Cardiac fibroblast (primary cell): ENCODE measurements at regions not wholly inside any gene's neighbourhood (a gene's known extent, or its start where the extent isn't known, plus 50 kb on each side); places are given as distances from the start of the nearest gene placed in this dataset.

Source experiments
- DNase-seq, 2 donors: peaks; one replicate each; pipeline versions ENCODE4 v3.0.0 to v3.0.0-alpha.2; 2010; ENCODE audit warnings: low read depth in 2 of 2
- H3K4me3 ChIP-seq, 2 donors: replicated peaks in 1 of 2; 1 replicate in 1 of 2; 2 replicates in 1 of 2; pipeline ENCODE4 v1.5.1; 2011; ENCODE audit warnings: low read depth in 2 of 2, low read length in 2 of 2, mild to moderate bottlenecking in 2 of 2, moderate library complexity in 1 of 2
- TF ChIP-seq, protein P1 (sequence below): IDR thresholded peaks from one replicate; pipeline ENCODE4 v1.5.1; 2011; ENCODE audit warnings: low read depth, mild to moderate bottlenecking, low read length, inconsistent platforms

GRCh38 chr16:85984947-85985451 is 86.0 kb downstream of the IRF8 start:
- no peak overlapping the region for H3K4me3 ChIP-seq
- DNase-seq, result no peak
- TF ChIP-seq, protein P1, sequence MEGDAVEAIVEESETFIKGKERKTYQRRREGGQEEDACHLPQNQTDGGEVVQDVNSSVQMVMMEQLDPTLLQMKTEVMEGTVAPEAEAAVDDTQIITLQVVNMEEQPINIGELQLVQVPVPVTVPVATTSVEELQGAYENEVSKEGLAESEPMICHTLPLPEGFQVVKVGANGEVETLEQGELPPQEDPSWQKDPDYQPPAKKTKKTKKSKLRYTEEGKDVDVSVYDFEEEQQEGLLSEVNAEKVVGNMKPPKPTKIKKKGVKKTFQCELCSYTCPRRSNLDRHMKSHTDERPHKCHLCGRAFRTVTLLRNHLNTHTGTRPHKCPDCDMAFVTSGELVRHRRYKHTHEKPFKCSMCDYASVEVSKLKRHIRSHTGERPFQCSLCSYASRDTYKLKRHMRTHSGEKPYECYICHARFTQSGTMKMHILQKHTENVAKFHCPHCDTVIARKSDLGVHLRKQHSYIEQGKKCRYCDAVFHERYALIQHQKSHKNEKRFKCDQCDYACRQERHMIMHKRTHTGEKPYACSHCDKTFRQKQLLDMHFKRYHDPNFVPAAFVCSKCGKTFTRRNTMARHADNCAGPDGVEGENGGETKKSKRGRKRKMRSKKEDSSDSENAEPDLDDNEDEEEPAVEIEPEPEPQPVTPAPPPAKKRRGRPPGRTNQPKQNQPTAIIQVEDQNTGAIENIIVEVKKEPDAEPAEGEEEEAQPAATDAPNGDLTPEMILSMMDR, result no peak

DNA sequence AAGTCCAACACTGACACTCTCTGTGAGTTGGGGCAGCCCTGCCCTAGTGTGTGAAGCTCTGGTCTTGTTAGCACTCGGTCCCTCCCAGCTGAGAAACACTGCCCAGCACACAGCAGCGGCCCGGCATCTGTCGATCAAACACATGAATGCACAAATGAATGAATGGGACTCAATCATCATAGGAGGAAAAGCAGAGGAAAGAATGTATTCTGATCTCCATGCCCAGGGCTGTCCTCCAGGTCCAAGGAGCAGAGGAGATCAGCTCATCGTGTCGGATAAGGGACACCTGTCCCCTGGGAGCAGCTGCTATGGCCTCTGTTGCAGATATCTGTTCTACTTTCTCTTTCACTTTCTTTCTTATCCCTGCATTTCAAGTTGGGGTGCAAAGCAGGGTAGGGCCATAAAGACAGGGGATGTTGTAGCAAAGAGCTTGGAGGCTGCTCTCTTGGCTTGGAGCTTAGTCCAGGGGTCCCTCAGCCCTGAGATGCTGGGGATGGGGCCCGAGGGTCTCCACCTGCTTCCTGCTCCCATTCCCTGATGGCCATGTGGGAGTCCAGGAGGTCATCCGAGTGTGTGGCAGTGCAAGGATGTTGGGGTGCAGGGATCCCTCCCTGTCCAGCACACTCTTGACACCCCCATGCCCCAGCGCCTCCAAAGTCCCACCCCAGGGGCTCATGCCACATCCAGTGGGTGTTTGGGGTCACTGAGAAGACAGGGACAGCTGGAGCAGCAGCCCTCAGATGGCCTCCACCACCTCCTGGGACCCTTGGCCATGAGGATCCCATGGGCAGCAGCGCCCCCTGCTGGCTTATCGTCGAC is 88.2 kb downstream of the IRF8 start:
- H3K4me3 ChIP-seq, result no peak overlapping the region
- DNase-seq, result no peak
- TF ChIP-seq, protein P1, result peak; percentile 32

DNA sequence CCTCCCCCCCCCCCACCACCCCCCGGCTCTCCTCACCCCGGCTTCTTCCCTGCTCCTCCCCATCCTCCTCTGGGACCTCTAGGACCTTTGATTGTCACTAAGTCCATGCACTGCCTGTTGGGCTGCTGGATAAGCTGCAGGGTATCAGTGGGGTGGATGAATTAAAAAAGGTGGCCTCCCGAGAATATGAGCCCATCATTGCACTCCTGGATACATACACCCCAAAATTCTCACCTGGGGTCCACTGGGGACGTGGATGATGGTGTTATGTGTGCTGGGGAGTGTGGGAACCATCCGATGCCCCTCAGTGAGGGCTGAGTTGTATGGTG is 88.8 kb downstream of the IRF8 start:
- TF ChIP-seq, protein P1, result no peak
- no peak overlapping the region for H3K4me3 ChIP-seq
- peak in 1 of 2 donors; percentile 7 for DNase-seq

GRCh38 chr16:85988306-85988705 is 89.3 kb downstream of the IRF8 start:
- no peak overlapping the region for H3K4me3 ChIP-seq
- DNase-seq, result no peak
- TF ChIP-seq, protein P1, result no peak

DNA sequence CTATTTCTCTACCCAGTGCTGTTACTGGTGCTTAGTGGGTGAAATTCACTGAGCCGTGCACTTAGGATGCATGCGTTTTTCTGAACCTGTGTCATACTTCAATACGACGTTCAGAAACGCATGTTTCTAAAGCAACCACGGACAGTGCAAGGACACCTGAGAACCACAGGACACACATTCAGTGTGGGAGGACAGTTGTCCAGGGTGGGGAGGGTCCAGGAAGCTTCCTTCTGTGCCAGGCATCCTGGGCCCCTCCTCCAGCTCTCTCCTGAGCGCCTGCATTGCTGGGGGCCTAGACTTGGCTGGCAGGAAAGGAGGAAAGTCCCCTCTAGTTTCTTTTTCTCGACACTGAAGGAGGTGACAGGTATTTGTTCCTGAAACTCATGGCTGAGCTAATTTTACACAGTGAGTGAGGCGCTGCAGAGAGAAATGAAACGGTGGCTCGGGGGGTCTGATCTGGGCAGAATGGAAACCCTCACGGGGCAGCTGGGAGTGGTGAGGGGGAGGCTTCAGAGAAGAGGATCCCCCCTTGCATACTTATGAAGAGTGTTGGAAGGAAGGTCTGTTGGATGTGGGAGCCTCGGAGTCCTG is 89.9 kb downstream of the IRF8 start:
- no peak overlapping the region for H3K4me3 ChIP-seq
- TF ChIP-seq, protein P1, result no peak
- no peak for DNase-seq

GRCh38 chr16:85989376-85989775 is 90.4 kb downstream of the IRF8 start:
- H3K4me3 ChIP-seq, result no peak overlapping the region
- no peak for DNase-seq
- TF ChIP-seq, protein P1, result no peak
